Stomach (tissue), 8 donors: ENCODE measurements at regions not wholly inside any gene's neighbourhood (a gene's known extent, or its start where the extent isn't known, plus 50 kb on each side); places are given as distances from the start of the nearest gene placed in this dataset.
"Not testable (repeated sequence)": the region's sequence is repeated elsewhere in the genome, so short reads cannot be mapped to it uniquely, and the experiment has no call there.

Experiments
- DNase-seq, 2 donors: peaks; one replicate each; pipeline versions ENCODE4 v3.0.0 to v3.0.0-alpha.2; 2013 to 2019
- H3K27ac ChIP-seq, 5 donors: fragments of 200-600 bp in 4 of 5; sonication (generic) in 4 of 5; one replicate each; pipeline ENCODE4 v1.5.1; 2013 to 2019; ENCODE audit warnings: mild to moderate bottlenecking in 1 of 5, moderate library complexity in 1 of 5
- H3K27me3 ChIP-seq, 3 donors: fragments of 200-600 bp; sonication (generic); one replicate each; pipeline ENCODE4 v1.5.1; 2017 to 2019; ENCODE audit warnings: mixed run types in 1 of 3
- H3K36me3 ChIP-seq, 4 donors: fragments of 200-600 bp; sonication (generic); 1 replicate in 3 of 4; 2 replicates in 1 of 4; pipeline ENCODE4 v1.5.1; 2016 to 2019
- H3K4me1 ChIP-seq, 4 donors: fragments of 200-600 bp; sonication (generic); one replicate each; pipeline ENCODE4 v1.5.1; 2016 to 2019
- H3K4me3 ChIP-seq, 4 donors: fragments of 200-600 bp; sonication (generic) in 3 of 4; one replicate each; pipeline ENCODE4 v1.5.1; 2016 to 2019; ENCODE audit warnings: mild to moderate bottlenecking in 1 of 4
- H3K9me3 ChIP-seq, 4 donors: fragments of 200-600 bp; sonication (generic); one replicate each; pipeline ENCODE4 v1.5.1; 2016 to 2019
- EP300 ChIP-seq: sonication (generic); formaldehyde crosslinking; IDR thresholded peaks from one replicate; pipeline ENCODE4 v1.6.1; 2017; ENCODE audit warnings: antibody characterized with exemption
- POLR2A ChIP-seq, 4 donors: fragments of 450-650 bp; IDR thresholded peaks; one replicate each; pipeline ENCODE4 v1.6.1; 2016; ENCODE audit warnings: antibody characterized with exemption in 4 of 4, control low read depth in 2 of 4, mild to moderate bottlenecking in 1 of 4, moderate library complexity in 1 of 4
- POLR2AphosphoS5 ChIP-seq, 3 donors: sonication (generic); formaldehyde crosslinking; IDR thresholded peaks; one replicate each; pipeline ENCODE4 v1.6.1; 2016; ENCODE audit warnings: antibody characterized with exemption in 3 of 3
- WGBS, 5 donors: extraction: QIAGEN DNeasy Blood & Tissue Kit in 3 of 5; methylation state at CpG; one replicate each; pipeline versions ENCODE4 v1.1.5 to v1.1.7; 2013 to 2018; 5-methylcytosine and 5-hydroxymethylcytosine counted together
- intact Hi-C: fragments of 100-400 bp; cut with DNase I; formaldehyde crosslinking; loops from one replicate; pipeline ENCODE4 v1.15.1; 2023; ENCODE audit warnings: low total_unique reads
- TF ChIP-seq, protein P1 (sequence below), 7 experiments: fragments of 450-650 bp in 4 of 7; fragments of 200-600 bp in 3 of 7; sonication (generic) in 3 of 7; IDR thresholded peaks; one replicate each; pipeline ENCODE4 v1.5.1; 2016 to 2019; ENCODE audit warnings: antibody characterized with exemption in 7 of 7, control low read depth in 2 of 7, mild to moderate bottlenecking in 1 of 7
- donor health status: healthy with polysubstance abuse.
- donor health status: Bipolar disorder and iron deficiency.
- donor health status: healthy.

GRCh38 chr10:65235266-65235665 lies 1690.6 kb upstream of the LRRTM3 start:
- DNase-seq, result no peak
- Histone ChIP-seq H3K4me3 (no peak overlapping the region), H3K27ac (no peak overlapping the region), H3K4me1 (no peaks in the 10 kb centered on the region), H3K9me3 (no peaks in the 10 kb centered on the region), H3K27me3 (no peaks in the 10 kb centered on the region), H3K36me3 (no peaks in the 10 kb centered on the region)
- TF ChIP-seq POLR2A (IDR thresholded peaks at IDR 0.05), result no peak
- no peak for TF ChIP-seq EP300
- TF ChIP-seq, protein P1, sequence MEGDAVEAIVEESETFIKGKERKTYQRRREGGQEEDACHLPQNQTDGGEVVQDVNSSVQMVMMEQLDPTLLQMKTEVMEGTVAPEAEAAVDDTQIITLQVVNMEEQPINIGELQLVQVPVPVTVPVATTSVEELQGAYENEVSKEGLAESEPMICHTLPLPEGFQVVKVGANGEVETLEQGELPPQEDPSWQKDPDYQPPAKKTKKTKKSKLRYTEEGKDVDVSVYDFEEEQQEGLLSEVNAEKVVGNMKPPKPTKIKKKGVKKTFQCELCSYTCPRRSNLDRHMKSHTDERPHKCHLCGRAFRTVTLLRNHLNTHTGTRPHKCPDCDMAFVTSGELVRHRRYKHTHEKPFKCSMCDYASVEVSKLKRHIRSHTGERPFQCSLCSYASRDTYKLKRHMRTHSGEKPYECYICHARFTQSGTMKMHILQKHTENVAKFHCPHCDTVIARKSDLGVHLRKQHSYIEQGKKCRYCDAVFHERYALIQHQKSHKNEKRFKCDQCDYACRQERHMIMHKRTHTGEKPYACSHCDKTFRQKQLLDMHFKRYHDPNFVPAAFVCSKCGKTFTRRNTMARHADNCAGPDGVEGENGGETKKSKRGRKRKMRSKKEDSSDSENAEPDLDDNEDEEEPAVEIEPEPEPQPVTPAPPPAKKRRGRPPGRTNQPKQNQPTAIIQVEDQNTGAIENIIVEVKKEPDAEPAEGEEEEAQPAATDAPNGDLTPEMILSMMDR (IDR thresholded peaks at IDR 0.05), result no peak
- no peak for TF ChIP-seq POLR2AphosphoS5 (IDR thresholded peaks at IDR 0.05)
- intact Hi-C loops, result no loop called here
- WGBS, 5 donors, result 53 to 68% (median 62%) methylated on average over 2 of the region's 2 CpGs

GRCh38 chr10:65235846-65236245 lies 1690.0 kb upstream of the LRRTM3 start:
- no peaks in the 10 kb centered on the region for H3K27me3 ChIP-seq
- no peak overlapping the region for H3K4me3 ChIP-seq
- no peaks in the 10 kb centered on the region for H3K4me1 ChIP-seq
- H3K27ac ChIP-seq, result no peak overlapping the region
- intact Hi-C loops, result no loop called here
- TF ChIP-seq POLR2A (IDR thresholded peaks at IDR 0.05), result no peak
- no peak for TF ChIP-seq POLR2AphosphoS5 (IDR thresholded peaks at IDR 0.05)
- no peak for TF ChIP-seq EP300
- TF ChIP-seq, protein P1 (IDR thresholded peaks at IDR 0.05), result no peak
- peaks cover 0 to 4% (median 0%) of the 10 kb centered on the region in 4 donors for H3K9me3 ChIP-seq
- 65 to 75% (median 73%) methylated on average over 2 of the region's 2 CpGs for WGBS, 5 donors
- DNase-seq, result no peak
- H3K36me3 ChIP-seq, result no peaks in the 10 kb centered on the region

DNA sequence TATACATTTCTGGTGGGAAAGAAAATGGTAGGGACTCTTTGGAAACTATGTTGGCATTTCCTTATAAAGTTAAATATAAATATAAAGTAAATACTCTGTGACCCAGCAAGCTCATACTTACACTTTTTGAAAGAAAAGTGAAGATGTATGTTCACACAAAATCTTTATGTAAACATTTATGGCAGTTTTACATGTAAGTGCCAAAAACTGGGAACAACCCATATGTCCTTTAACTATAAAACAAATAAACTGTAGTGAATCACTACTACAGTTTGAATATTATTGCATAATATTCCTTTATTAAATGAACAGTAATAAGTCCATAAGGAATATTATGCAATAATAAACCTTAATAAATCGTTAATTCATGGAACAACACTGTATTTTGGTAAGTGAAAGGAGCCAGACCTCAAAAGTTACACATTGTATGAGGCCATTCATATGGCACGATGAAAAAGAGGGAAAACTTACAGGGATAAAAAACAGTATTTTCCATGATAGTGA lies 1660.3 kb upstream of the LRRTM3 start:
- Histone ChIP-seq H3K9me3 (no peaks in the 10 kb centered on the region), H3K36me3 (no peaks in the 10 kb centered on the region), H3K27ac (no peak overlapping the region), H3K27me3 (no peaks in the 10 kb centered on the region), H3K4me1 (no peaks in the 10 kb centered on the region), H3K4me3 (no peak overlapping the region)
- DNase-seq, result no peak
- WGBS, 5 donors, result 64 to 78% (median 70%) methylated on average over 2 of the region's 2 CpGs
- intact Hi-C loops, result no loop called here
- TF ChIP-seq POLR2A (IDR thresholded peaks at IDR 0.05) (no peak), POLR2AphosphoS5 (IDR thresholded peaks at IDR 0.05) (no peak), EP300 (no peak)
- TF ChIP-seq, protein P1 (IDR thresholded peaks at IDR 0.05), result no peak

GRCh38 chr10:65269551-65269950 lies 1656.3 kb upstream of the LRRTM3 start:
- intact Hi-C loops, result not testable (repeated sequence)

DNA sequence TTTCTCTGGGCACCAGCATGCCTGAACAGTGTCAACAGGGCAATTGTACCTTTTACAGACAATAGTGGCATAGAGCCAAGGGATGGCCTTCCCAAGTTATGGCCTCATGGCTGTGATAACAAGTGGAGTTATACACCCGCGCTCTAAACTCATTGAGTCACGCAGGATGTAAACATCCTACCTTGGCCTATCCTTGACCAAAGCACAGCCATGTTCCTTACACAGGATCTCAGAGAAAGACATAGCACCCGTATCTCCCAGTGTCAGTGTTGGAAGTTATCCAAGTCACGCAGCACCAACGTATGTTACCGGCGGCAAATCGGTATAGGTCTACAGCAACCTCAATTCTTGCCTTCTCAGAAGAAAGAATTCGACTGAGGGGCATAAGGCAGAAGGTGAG lies 1654.9 kb upstream of the LRRTM3 start:
- Histone ChIP-seq H3K4me1 (no peaks in the 10 kb centered on the region), H3K4me3 (no peak overlapping the region), H3K27me3 (no peaks in the 10 kb centered on the region), H3K27ac (no peak overlapping the region), H3K9me3 (no peaks in the 10 kb centered on the region), H3K36me3 (no peaks in the 10 kb centered on the region)
- no peak for DNase-seq
- TF ChIP-seq, protein P1 (IDR thresholded peaks at IDR 0.05), result no peak
- intact Hi-C loops, result no loop called here
- WGBS, 5 donors, result 92 to 95% (median 94%) methylated on average over 10 of the region's 10 CpGs

More at GRCh38 chr10:65269551-65269950, 1656.3 kb upstream of the LRRTM3 start:
- not testable (repeated sequence) for H3K36me3 ChIP-seq, H3K4me3 ChIP-seq, H3K9me3 ChIP-seq, H3K27me3 ChIP-seq, DNase-seq, H3K27ac ChIP-seq, H3K4me1 ChIP-seq
